ENCODE measurements at regions not wholly inside any gene's neighbourhood (a gene's known extent, or its start where the extent isn't known, plus 50 kb on each side); places are given as distances from the start of the nearest gene placed in this dataset.

- no peaks in the 10 kb centered on the region for H4K20me1 ChIP-seq (ENCODE audit: insufficient read depth)
- no peak for DNase-seq
- no peak overlapping the region for H3K4me2 ChIP-seq
- no peaks in the 10 kb centered on the region for H3K79me2 ChIP-seq (ENCODE audit: insufficient read depth)
- no peak overlapping the region for H3K9ac ChIP-seq
- no peaks in the 10 kb centered on the region for H3K9me3 ChIP-seq
- WGBS (ENCODE audit: low lambda C conversion rate), result 17% methylated on average over 11 of the region's 13 CpGs
- H3K9me2 ChIP-seq, result no peaks in the 10 kb centered on the region
- no peak overlapping the region for H3K27ac ChIP-seq (ENCODE audit: low read depth in 2 of 2, low read length in 1 of 2)
- POLR2A ChIA-PET, result no interaction called here
- no peaks in the 10 kb centered on the region for H3K27me3 ChIP-seq (ENCODE audit: insufficient read depth)
- TF ChIP-seq EZH2phosphoT487 (IDR thresholded peaks at IDR 0.05; ENCODE audit: borderline replicate concordance, low read depth), result no peak
- TF ChIP-seq USF1 (IDR thresholded peaks at IDR 0.05; ENCODE audit: borderline replicate concordance, low read depth), result no peak
- TF ChIP-seq GATA2 (CRISPR knock-in tag; IDR thresholded peaks at IDR 0.05), result no peak
- TF ChIP-seq, protein P1, sequence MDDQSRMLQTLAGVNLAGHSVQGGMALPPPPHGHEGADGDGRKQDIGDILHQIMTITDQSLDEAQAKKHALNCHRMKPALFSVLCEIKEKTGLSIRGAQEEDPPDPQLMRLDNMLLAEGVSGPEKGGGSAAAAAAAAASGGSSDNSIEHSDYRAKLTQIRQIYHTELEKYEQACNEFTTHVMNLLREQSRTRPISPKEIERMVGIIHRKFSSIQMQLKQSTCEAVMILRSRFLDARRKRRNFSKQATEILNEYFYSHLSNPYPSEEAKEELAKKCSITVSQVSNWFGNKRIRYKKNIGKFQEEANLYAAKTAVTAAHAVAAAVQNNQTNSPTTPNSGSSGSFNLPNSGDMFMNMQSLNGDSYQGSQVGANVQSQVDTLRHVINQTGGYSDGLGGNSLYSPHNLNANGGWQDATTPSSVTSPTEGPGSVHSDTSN (IDR thresholded peaks at IDR 0.05), result no peak
- TF ChIP-seq, protein P2, sequence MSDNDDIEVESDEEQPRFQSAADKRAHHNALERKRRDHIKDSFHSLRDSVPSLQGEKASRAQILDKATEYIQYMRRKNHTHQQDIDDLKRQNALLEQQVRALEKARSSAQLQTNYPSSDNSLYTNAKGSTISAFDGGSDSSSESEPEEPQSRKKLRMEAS (IDR thresholded peaks at IDR 0.05; ENCODE audit: low read depth), result no peak
- no peak for TF ChIP-seq NFIC (IDR thresholded peaks at IDR 0.05; ENCODE audit: borderline replicate concordance)
- no peak for TF ChIP-seq GABPA (IDR thresholded peaks at IDR 0.05; ENCODE audit: low read depth)
- no peak for TF ChIP-seq NRF1 (IDR thresholded peaks at IDR 0.05; ENCODE audit: low read depth, low read length)
- no peak for TF ChIP-seq TEAD4 (IDR thresholded peaks at IDR 0.05; ENCODE audit: borderline replicate concordance, insufficient read depth)
- no peak for TF ChIP-seq MXI1 (IDR thresholded peaks at IDR 0.05; ENCODE audit: low read depth, low read length)
- TF ChIP-seq FOXM1 (IDR thresholded peaks at IDR 0.05; ENCODE audit: low read depth), result no peak
- CTCF ChIA-PET, result no interaction called here
- H3K4me3 ChIP-seq (ENCODE audit: low read depth in 2 of 2, low read length in 1 of 2), result no peak overlapping the region
- no peak overlapping the region for H2AFZ ChIP-seq (ENCODE audit: low read depth)
- H3K36me3 ChIP-seq (replicated peaks in 1 of 2; ENCODE audit: control insufficient read depth in 1 of 2, insufficient read depth in 2 of 2, low read length in 1 of 2), result no peaks in the 10 kb centered on the region
- no peaks in the 10 kb centered on the region for H3F3A ChIP-seq (replicated peaks; ENCODE audit: insufficient read depth)
- H3K4me1 ChIP-seq (ENCODE audit: control insufficient read depth in 1 of 2, insufficient read depth in 2 of 2, low read depth in 1 of 2, low read length in 1 of 2), result no peaks in the 10 kb centered on the region
Measured at GRCh38 chr17:12422651-12423050, 243.0 kb upstream of the MYOCD start.

DNA sequence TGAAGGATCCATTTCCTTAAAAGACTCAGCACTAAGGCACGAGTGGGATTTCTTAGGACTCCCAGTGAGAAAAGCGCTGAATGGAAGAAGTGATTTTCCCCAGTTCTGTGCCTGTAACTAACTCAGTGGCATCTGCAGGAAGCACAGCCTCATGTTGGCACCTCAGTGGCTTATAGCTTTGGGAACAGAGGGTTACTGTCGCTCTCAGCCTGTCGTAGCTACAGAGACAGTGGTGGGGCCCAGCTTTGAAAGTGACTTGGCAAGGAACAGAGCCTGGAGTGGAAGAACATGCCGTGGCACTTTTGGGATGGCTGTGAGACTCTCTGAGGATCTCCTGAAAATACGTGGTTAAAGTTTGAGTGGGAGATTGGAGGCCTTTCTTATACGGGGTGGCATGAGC lies 242.4 kb upstream of the MYOCD start:
- Histone ChIP-seq H3K9me3 (no peaks in the 10 kb centered on the region), H2AFZ (ENCODE audit: low read depth) (no peak overlapping the region), H4K20me1 (ENCODE audit: insufficient read depth) (no peaks in the 10 kb centered on the region), H3K36me3 (replicated peaks in 1 of 2; ENCODE audit: control insufficient read depth in 1 of 2, insufficient read depth in 2 of 2, low read length in 1 of 2) (no peaks in the 10 kb centered on the region), H3K27me3 (ENCODE audit: insufficient read depth) (no peaks in the 10 kb centered on the region), H3K79me2 (ENCODE audit: insufficient read depth) (no peaks in the 10 kb centered on the region), H3K4me2 (no peak overlapping the region), H3K27ac (ENCODE audit: low read depth in 2 of 2, low read length in 1 of 2) (no peak overlapping the region), H3K4me1 (ENCODE audit: control insufficient read depth in 1 of 2, insufficient read depth in 2 of 2, low read depth in 1 of 2, low read length in 1 of 2) (no peaks in the 10 kb centered on the region), H3K4me3 (ENCODE audit: low read depth in 2 of 2, low read length in 1 of 2) (no peak overlapping the region), H3K9ac (no peak overlapping the region), H3K9me2 (no peaks in the 10 kb centered on the region), H3F3A (replicated peaks; ENCODE audit: insufficient read depth) (no peaks in the 10 kb centered on the region)
- 14% methylated on average over 7 of the region's 7 CpGs for WGBS (ENCODE audit: low lambda C conversion rate)
- no peak for DNase-seq
- CTCF ChIA-PET, result no interaction called here
- POLR2A ChIA-PET, result no interaction called here
- TF ChIP-seq RXRA (IDR thresholded peaks at IDR 0.05; ENCODE audit: borderline replicate concordance, low read depth) (no peak), MEF2A (IDR thresholded peaks at IDR 0.05; ENCODE audit: borderline replicate concordance, low read depth) (no peak), JUND (IDR thresholded peaks at IDR 0.05) (no peak), NRF1 (IDR thresholded peaks at IDR 0.05; ENCODE audit: low read depth, low read length) (no peak), RAD21 (IDR thresholded peaks at IDR 0.05; ENCODE audit: low read length) (no peak), ZBTB33 (IDR thresholded peaks at IDR 0.05; ENCODE audit: borderline replicate concordance, low read depth) (no peak), FOXM1 (IDR thresholded peaks at IDR 0.05; ENCODE audit: low read depth) (no peak), EP300 (IDR thresholded peaks at IDR 0.05; ENCODE audit: borderline replicate concordance in 1 of 2, low read depth in 1 of 2, low read length in 1 of 2) (no peak), SMC3 (IDR thresholded peaks at IDR 0.05; ENCODE audit: low read depth, low read length) (no peak), CHD2 (IDR thresholded peaks at IDR 0.05; ENCODE audit: low read length, partially characterized antibody) (no peak), FOSL2 (IDR thresholded peaks at IDR 0.05; ENCODE audit: borderline replicate concordance, low read depth) (no peak), TEAD4 (IDR thresholded peaks at IDR 0.05; ENCODE audit: borderline replicate concordance, insufficient read depth) (no peak)
- TF ChIP-seq, protein P2 (IDR thresholded peaks at IDR 0.05; ENCODE audit: low read depth), result no peak
- TF ChIP-seq, protein P3, sequence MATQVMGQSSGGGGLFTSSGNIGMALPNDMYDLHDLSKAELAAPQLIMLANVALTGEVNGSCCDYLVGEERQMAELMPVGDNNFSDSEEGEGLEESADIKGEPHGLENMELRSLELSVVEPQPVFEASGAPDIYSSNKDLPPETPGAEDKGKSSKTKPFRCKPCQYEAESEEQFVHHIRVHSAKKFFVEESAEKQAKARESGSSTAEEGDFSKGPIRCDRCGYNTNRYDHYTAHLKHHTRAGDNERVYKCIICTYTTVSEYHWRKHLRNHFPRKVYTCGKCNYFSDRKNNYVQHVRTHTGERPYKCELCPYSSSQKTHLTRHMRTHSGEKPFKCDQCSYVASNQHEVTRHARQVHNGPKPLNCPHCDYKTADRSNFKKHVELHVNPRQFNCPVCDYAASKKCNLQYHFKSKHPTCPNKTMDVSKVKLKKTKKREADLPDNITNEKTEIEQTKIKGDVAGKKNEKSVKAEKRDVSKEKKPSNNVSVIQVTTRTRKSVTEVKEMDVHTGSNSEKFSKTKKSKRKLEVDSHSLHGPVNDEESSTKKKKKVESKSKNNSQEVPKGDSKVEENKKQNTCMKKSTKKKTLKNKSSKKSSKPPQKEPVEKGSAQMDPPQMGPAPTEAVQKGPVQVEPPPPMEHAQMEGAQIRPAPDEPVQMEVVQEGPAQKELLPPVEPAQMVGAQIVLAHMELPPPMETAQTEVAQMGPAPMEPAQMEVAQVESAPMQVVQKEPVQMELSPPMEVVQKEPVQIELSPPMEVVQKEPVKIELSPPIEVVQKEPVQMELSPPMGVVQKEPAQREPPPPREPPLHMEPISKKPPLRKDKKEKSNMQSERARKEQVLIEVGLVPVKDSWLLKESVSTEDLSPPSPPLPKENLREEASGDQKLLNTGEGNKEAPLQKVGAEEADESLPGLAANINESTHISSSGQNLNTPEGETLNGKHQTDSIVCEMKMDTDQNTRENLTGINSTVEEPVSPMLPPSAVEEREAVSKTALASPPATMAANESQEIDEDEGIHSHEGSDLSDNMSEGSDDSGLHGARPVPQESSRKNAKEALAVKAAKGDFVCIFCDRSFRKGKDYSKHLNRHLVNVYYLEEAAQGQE (IDR thresholded peaks at IDR 0.05; ENCODE audit: low read depth, low read length), result no peak

Data from SK-N-SH (cell line).